ENCODE measurements at regions not wholly inside any gene's neighbourhood (a gene's known extent, or its start where the extent isn't known, plus 50 kb on each side); places are given as distances from the start of the nearest gene placed in this dataset.

DNA sequence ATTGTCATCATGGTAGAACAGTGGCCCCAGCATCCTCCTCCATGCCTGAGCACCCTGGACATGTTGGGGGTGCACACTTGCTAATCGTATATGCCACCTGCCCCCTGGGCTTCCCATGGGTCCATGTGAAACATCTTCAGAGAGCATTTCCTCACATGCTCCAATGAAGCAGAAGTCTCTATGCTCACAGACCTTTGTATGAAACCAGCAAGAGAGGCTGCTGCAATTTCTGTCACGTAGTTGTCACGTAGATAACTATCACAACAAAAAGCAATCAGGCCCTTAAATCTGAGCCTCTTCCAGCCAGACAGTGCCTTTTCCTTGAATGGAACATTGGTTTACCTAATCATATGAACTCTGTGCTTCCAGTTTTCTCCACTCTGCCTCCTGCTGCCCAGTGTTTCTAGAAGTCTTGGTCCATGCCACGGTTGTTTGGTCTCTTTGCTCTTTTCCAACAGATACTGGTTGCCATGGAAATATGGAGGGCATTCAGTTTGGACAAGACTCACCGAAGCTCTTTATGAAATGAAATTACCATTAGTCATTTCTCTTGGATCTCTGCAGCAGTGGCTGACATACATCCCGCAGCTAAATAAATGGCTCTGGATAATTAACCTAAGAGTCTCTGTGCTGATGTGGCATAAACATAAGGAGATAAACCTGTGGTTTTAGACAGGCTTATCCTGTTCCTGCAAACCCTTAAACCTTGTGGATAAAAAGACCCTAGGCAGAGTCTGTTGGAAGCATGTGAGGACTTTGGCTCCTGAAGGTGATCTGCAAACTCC is 172.8 kb upstream of the SYNDIG1 start:
- H3K36me3 ChIP-seq (ENCODE audit: insufficient read depth, low read length, poor library complexity, severe bottlenecking) = no peaks in the 10 kb centered on the region
- TF ChIP-seq, protein P1, sequence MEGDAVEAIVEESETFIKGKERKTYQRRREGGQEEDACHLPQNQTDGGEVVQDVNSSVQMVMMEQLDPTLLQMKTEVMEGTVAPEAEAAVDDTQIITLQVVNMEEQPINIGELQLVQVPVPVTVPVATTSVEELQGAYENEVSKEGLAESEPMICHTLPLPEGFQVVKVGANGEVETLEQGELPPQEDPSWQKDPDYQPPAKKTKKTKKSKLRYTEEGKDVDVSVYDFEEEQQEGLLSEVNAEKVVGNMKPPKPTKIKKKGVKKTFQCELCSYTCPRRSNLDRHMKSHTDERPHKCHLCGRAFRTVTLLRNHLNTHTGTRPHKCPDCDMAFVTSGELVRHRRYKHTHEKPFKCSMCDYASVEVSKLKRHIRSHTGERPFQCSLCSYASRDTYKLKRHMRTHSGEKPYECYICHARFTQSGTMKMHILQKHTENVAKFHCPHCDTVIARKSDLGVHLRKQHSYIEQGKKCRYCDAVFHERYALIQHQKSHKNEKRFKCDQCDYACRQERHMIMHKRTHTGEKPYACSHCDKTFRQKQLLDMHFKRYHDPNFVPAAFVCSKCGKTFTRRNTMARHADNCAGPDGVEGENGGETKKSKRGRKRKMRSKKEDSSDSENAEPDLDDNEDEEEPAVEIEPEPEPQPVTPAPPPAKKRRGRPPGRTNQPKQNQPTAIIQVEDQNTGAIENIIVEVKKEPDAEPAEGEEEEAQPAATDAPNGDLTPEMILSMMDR (conservative IDR thresholded peaks at IDR 0.05; ENCODE audit: low read depth, low read length) = no peak
- TF ChIP-seq EZH2 (IDR thresholded peaks at IDR 0.05; ENCODE audit: borderline replicate concordance, low read depth, low read length, poor library complexity, severe bottlenecking) = no peak
- intact Hi-C loops (cut with micrococcal nuclease; ENCODE audit: unreplicated experiment) = no loop called here
- no peak for DNase-seq (ENCODE audit: low spot score)
- H3K27me3 ChIP-seq (replicated peaks; ENCODE audit: insufficient read depth, low read depth, low read length, poor library complexity) = no peaks in the 10 kb centered on the region
- POLR2A ChIA-PET (ENCODE audit: low non-redundant PET) = no interaction called here
- no peaks in the 10 kb centered on the region for H3K9me3 ChIP-seq (ENCODE audit: low read depth, low read length, poor library complexity, severe bottlenecking)
- no TSS peak for BruUV-seq (replicated peaks)
- no peak overlapping the region for H3K4me3 ChIP-seq (ENCODE audit: low read depth, low read length, poor library complexity, severe bottlenecking)
- CTCF ChIA-PET = no interaction called here
- no peaks in the 10 kb centered on the region for H3K4me1 ChIP-seq (ENCODE audit: insufficient read depth, low read length, poor library complexity, severe bottlenecking)
- H3K27ac ChIP-seq (ENCODE audit: low read depth, low read length, poor library complexity, severe bottlenecking) = no peak overlapping the region

DNA sequence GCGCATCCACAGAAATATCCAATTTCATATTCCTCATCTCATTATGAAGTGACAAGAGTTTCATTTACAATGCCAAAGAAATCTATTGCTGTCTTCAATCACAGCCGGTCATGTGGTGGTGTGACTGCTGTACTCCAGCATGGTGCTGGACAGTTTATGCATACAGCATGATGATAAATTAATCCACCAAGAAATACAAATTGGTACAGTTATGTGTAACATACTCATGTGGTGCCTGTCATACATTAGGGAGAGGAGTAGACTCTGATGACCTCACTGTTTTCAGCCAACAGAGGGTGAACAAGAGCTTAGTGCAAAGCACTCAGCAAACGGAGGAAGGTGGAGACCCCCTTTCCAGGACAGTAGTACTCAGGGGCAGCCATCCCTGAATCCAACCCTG is 178.4 kb upstream of the SYNDIG1 start:
- POLR2A ChIA-PET (ENCODE audit: low non-redundant PET) = no interaction called here

DNA sequence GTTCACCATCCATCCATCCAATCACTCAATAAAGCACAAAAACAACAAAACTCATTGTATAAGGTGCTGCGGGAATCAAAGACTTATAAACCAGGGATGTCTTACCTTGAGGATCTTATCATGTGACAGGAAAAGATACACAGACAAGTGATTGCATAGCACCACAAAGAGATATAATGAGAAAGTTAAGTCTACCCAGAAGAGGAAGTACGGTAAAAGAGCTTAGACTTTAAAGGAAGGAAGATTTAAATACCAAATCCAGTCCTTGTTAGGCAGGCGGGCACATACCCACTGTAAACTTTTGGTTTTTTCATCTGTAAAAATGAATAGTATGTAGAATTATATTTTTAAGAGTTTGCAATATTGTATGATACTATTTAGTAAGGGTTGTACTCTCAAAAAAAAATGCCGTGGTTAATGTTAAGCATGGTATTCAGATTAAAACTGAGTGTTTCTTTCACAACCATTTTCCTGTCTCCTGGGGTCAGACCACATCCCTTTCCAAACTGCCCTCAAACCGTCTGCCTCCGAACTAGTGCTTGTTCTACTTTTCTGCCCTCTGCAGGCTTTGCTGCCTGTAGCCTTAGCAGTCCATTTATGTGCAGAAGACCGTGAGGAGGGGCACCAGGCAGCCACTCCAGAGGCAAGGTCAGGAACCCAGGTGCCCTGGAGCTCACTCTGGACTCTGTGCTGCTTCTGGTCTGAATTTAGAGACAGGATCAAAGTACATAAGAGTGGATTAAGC is 179.5 kb upstream of the SYNDIG1 start:
- ChIA-PET POLR2A (ENCODE audit: low non-redundant PET) (no interaction called here), CTCF (no interaction called here)
- no peak overlapping the region for H3K4me3 ChIP-seq (ENCODE audit: low read depth, low read length, poor library complexity, severe bottlenecking)
- intact Hi-C loops (cut with micrococcal nuclease; ENCODE audit: unreplicated experiment) = no loop called here
- H3K9me3 ChIP-seq (ENCODE audit: low read depth, low read length, poor library complexity, severe bottlenecking) = no peaks in the 10 kb centered on the region
- no peak overlapping the region for H3K27ac ChIP-seq (ENCODE audit: low read depth, low read length, poor library complexity, severe bottlenecking)
- H3K27me3 ChIP-seq (replicated peaks; ENCODE audit: insufficient read depth, low read depth, low read length, poor library complexity) = no peaks in the 10 kb centered on the region
- TF ChIP-seq EZH2 (IDR thresholded peaks at IDR 0.05; ENCODE audit: borderline replicate concordance, low read depth, low read length, poor library complexity, severe bottlenecking) = no peak
- TF ChIP-seq, protein P1 (conservative IDR thresholded peaks at IDR 0.05; ENCODE audit: low read depth, low read length) = no peak
- no peaks in the 10 kb centered on the region for H3K4me1 ChIP-seq (ENCODE audit: insufficient read depth, low read length, poor library complexity, severe bottlenecking)
- no peaks in the 10 kb centered on the region for H3K36me3 ChIP-seq (ENCODE audit: insufficient read depth, low read length, poor library complexity, severe bottlenecking)
- no peak for DNase-seq (ENCODE audit: low spot score)
- no TSS peak for BruUV-seq (replicated peaks)

More for the DNA sequence above, 178.4 kb upstream of the SYNDIG1 start:
- no peak overlapping the region for H3K4me3 ChIP-seq (ENCODE audit: low read depth, low read length, poor library complexity, severe bottlenecking)
- H3K4me1 ChIP-seq (ENCODE audit: insufficient read depth, low read length, poor library complexity, severe bottlenecking) = no peaks in the 10 kb centered on the region
- H3K27ac ChIP-seq (ENCODE audit: low read depth, low read length, poor library complexity, severe bottlenecking) = no peak overlapping the region
- BruUV-seq (replicated peaks) = no TSS peak
- TF ChIP-seq, protein P1 (conservative IDR thresholded peaks at IDR 0.05; ENCODE audit: low read depth, low read length) = no peak
- no peak for TF ChIP-seq EZH2 (IDR thresholded peaks at IDR 0.05; ENCODE audit: borderline replicate concordance, low read depth, low read length, poor library complexity, severe bottlenecking)
- CTCF ChIA-PET = no interaction called here
- intact Hi-C loops (cut with micrococcal nuclease; ENCODE audit: unreplicated experiment) = no loop called here
- no peak for DNase-seq (ENCODE audit: low spot score)
- H3K9me3 ChIP-seq (ENCODE audit: low read depth, low read length, poor library complexity, severe bottlenecking) = no peaks in the 10 kb centered on the region
- no peaks in the 10 kb centered on the region for H3K27me3 ChIP-seq (replicated peaks; ENCODE audit: insufficient read depth, low read depth, low read length, poor library complexity)
- H3K36me3 ChIP-seq (ENCODE audit: insufficient read depth, low read length, poor library complexity, severe bottlenecking) = no peaks in the 10 kb centered on the region

Measured in A673 (cell line).